Skin epidermis (tissue), 12 donors: ENCODE measurements at regions not wholly inside any gene's neighbourhood (a gene's known extent, or its start where the extent isn't known, plus 50 kb on each side); places are given as distances from the start of the nearest gene placed in this dataset.

Experiments
- H3K27ac ChIP-seq, 21 experiments: fragments of 200-600 bp; sonication (generic) in 11 of 21; one replicate each; pipeline ENCODE4 v1.5.0; 2020; ENCODE audit warnings: mild to moderate bottlenecking in 3 of 21, inconsistent platforms in 2 of 21, moderate library complexity in 2 of 21
- H3K4me3 ChIP-seq, 7 experiments: fragments of 200-600 bp; sonication (generic) in 2 of 7; one replicate each; pipeline ENCODE4 v1.5.0; 2020; ENCODE audit warnings: inconsistent platforms in 2 of 7, mild to moderate bottlenecking in 2 of 7, moderate library complexity in 1 of 7

DNA sequence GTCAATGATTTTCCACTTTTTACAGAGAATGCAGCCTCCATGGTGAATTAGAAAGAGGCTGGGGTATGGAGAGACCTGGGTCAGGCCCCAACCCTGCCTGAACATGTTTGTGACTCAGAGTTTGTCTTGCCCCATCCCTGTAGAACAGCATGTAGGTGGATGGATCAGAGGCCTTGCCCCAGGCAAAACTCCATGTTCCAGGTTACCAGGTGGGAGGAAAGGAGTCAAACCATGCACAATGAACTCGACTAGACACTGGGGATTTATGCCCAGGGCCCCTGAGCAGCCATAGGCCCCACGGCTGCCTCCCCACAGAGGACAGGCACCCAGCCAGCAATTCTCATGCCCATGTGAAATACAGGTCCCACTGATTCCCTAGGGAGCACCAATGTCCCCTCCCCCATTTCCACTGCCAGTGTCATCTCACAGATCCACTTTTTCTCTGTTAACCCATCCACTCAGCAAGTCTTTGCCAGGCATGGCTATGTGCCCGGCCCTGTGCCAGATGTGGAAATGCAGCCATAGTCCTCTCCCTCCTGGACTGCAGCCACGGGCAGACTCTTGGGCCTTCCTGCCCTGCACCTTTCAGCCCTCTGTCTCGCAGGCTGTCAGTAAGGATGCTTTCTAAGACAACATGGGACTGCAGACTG is 737.8 kb upstream of the HS6ST1 start:
- no peak overlapping the region for H3K4me3 ChIP-seq
- H3K27ac ChIP-seq = peak overlapping the region in 11 of 21 experiments; percentile 5 to 74 (median 51)

DNA sequence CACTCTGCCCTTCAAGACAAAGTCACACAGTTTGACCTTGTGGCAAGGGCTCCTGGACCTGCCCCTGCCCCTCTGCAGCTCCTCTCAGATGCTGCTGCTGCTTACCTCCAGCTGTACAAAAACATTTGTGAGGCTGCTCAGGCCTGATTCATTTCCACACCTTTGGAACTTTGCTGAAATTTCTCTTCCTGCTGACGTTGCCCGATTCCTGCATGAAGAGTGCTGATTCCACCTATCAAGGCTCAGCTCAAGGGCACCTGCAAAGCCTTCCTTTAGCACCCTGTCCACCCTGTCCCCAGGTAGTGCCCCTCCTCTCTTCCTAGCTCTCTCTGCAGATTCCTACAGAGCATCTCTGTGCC is 738.3 kb upstream of the HS6ST1 start:
- Histone ChIP-seq H3K27ac (peak overlapping the region in 12 of 21 experiments; percentile 5 to 74 (median 42)), H3K4me3 (no peak overlapping the region)

DNA sequence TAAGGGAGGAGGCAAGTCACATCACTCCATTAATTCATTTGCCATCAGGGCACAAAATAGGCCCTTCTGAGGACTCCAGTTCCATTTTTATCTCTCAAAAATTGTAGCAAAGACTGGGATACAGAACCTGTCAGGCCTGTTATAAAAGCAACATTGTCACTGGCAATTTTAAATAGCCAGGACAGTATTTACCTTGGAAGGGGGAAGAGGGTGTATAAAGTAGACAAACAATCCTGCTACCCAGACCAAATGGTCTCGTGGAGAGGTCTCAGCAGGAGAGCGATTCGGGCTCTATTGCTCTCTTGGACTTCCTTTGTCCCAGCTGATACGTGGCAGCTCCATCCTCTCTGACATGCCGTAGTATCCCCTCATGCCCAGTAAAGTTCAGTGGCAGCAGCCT is 740.3 kb upstream of the HS6ST1 start:
- H3K4me3 ChIP-seq = no peak overlapping the region
- peak overlapping the region in 2 of 21 experiments; percentile 9 to 31 for H3K27ac ChIP-seq

GRCh38 chr2:129059476-129059875 is 740.8 kb upstream of the HS6ST1 start:
- Histone ChIP-seq H3K4me3 (no peak overlapping the region), H3K27ac (peak overlapping the region in 4 of 21 experiments; percentile 9 to 62 (median 31))

DNA sequence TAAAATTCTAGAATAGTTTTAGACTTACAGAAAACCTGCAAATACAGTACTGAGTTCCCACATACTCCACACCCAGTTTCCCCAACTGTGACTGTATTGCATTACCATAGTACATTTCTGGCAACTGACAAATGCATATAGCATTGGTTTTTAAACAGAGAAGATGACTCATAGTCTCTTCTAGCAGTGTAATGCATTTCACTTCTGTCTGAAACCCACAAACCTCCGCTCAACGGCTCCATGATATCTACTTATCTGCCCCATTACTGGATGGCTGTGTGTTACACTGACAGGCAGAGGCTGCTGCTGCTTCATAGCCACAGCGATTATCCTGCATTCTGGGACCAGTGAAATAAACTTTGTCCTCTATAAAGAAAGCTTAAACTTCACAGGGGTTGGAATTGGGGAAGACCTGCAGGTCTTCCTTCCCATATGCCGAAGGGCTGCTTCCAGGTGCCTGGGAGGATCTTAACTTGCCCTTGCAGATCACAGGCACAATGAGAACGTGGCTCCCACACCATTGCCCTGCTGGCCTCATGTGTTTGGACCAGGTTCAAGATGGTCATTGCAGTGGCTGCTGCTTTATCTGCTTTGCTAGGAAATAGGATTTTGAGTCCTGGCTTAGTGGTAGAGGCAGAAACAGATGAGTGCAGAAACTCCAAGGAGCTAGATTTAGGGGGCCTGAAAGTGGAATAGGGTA is 742.6 kb upstream of the HS6ST1 start:
- Histone ChIP-seq H3K27ac (peak overlapping the region in 10 of 21 experiments; percentile 10 to 79 (median 62)), H3K4me3 (no peak overlapping the region)

GRCh38 chr2:129061769-129062121 is 743.1 kb upstream of the HS6ST1 start:
- Histone ChIP-seq H3K27ac (peak overlapping the region in 7 of 21 experiments; percentile 47 to 79 (median 67)), H3K4me3 (no peak overlapping the region)

- H3K4me3 ChIP-seq = no peak overlapping the region
- no peak overlapping the region for H3K27ac ChIP-seq
Measured at GRCh38 chr2:129062146-129062912, 743.7 kb upstream of the HS6ST1 start.

DNA sequence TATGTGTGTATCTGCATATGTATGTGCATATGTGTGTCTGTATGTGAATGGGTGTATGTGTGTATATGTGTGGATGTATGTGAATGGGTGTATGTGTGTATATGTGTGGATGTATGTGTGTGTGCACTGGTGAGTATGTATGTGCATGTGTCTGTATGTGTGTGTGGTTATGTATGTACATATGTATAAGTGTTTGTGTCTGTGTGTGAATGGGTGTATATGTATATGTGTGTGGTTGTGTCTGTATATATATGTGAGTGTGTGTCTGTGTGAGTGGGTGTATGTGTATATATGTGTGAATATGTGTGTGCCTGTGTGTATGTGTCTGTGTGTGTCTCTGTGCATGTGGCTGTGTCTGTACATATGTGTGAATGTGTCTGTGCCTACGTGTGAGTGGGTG is 748.4 kb upstream of the HS6ST1 start:
- Histone ChIP-seq H3K4me3 (no peak overlapping the region), H3K27ac (no peak overlapping the region)

GRCh38 chr2:129067953-129068352 is 749.3 kb upstream of the HS6ST1 start:
- H3K27ac ChIP-seq = no peak overlapping the region
- H3K4me3 ChIP-seq = no peak overlapping the region

DNA sequence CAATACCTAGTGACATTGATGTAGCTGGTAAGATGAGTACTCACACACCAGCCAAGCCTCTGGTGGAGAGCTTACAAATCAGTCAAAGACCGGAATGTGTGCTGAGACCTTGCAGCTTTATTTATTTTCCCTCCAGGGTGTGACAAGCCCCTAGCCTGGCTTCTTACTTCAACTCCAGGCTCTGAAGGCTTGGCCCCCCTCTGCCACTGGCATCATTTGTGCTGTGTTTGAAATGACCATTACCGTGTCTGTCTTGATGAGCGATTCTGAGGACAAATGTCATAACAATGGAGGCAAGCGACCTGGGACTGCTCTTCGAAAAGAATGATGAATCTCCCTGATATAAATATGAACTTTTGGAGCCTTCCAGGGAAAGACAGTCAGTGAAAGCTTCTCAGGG is 749.9 kb upstream of the HS6ST1 start:
- H3K4me3 ChIP-seq = no peak overlapping the region
- H3K27ac ChIP-seq = no peak overlapping the region

DNA sequence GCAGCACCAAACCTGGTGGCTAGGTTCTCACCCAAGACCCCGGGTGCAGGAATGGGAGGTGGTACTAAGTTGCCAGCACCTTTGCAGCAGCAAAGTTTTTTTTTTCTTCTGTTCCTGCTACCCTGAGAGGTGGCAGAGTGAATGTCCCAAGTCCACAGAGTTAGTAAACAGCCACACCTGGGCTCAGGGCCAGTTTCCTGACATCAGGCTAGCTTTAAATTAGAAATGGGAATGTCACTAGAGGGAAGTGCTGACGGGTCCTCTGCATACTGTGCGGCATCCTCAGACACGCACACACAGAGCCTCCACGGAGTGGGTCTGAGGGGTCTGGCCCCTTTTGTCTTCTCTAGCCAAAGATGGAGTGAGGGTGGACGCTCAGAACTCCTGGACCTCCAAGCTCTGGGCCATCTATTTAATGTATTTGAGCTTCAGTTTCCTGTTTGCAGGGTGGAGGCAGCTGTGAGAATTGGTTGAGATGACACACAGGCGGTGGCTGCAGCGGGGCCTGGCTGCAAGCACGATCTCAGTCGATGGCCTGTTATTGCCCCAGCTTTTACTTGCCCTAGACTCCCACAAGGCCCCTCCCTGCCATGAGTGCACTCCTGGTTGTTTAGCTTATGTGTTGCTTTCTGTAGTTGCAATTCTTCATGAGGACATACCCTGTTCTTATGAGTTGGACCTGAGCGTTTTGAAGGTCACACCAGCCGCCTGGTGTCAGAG is 751.4 kb upstream of the HS6ST1 start:
- no peak overlapping the region for H3K4me3 ChIP-seq
- H3K27ac ChIP-seq = no peak overlapping the region

DNA sequence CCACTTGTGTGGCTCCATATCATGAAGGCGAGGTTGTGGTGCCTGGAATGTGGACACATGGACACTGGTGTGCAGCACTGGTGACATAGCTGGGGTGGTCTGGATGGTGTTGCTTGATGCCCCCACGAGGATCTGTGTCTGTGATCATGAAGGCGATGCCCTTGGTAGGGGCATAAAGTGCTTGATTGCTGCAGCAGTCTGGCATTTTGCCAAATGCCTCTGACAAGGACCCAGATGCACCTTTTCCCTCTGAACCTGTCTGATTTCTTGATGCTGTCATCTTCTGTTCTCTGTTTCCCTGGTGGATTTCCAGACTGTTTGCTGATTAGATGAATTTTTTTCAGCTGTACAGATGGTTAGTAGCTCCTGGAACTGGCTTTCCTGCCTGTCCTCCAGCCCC is 752.0 kb upstream of the HS6ST1 start:
- H3K4me3 ChIP-seq = no peak overlapping the region
- H3K27ac ChIP-seq = no peak overlapping the region

DNA sequence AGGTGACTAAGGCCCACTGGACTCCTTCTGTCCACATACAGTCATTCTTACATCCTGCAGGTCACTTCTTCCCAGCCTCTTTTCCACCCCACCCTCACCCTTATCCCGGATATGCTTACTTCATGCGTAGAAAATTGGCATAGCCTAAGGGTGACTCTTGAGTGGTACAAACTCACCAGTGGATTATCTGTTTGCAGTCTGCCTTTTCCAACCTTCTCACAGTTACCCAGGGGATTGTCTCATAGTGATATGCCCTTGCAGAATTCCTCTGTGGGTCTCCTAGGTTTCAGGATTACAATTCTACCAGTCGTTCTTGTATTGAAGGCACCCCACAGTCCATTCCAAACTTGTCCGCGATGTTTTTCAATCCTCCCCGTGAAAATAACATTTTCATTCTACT is 752.9 kb upstream of the HS6ST1 start:
- no peak overlapping the region for H3K27ac ChIP-seq
- H3K4me3 ChIP-seq = no peak overlapping the region

- H3K27ac ChIP-seq = no peak overlapping the region
- H3K4me3 ChIP-seq = no peak overlapping the region
Measured at GRCh38 chr2:129074298-129074920, 755.7 kb upstream of the HS6ST1 start.

GRCh38 chr2:129078548-129078947 is 759.9 kb upstream of the HS6ST1 start:
- Histone ChIP-seq H3K27ac (no peak overlapping the region), H3K4me3 (no peak overlapping the region)

- no peak overlapping the region for H3K27ac ChIP-seq
- H3K4me3 ChIP-seq = no peak overlapping the region
Measured at GRCh38 chr2:129080715-129081476, 762.2 kb upstream of the HS6ST1 start.

- Histone ChIP-seq H3K4me3 (no peak overlapping the region), H3K27ac (no peak overlapping the region)
Measured at GRCh38 chr2:129085386-129085785, 766.7 kb upstream of the HS6ST1 start.

GRCh38 chr2:129087133-129087813 is 768.6 kb upstream of the HS6ST1 start:
- H3K4me3 ChIP-seq = no peak overlapping the region
- peak overlapping the region in 1 of 21 experiments; percentile 50 for H3K27ac ChIP-seq

- H3K4me3 ChIP-seq = no peak overlapping the region
- no peak overlapping the region for H3K27ac ChIP-seq
Measured at GRCh38 chr2:129091620-129092019, 773.0 kb upstream of the HS6ST1 start.
